CD4-positive, alpha-beta T cell treated with Interleukin-10 for 1 hour (primary cell): ENCODE measurements at regions not wholly inside any gene's neighbourhood (a gene's known extent, or its start where the extent isn't known, plus 50 kb on each side); places are given as distances from the start of the nearest gene placed in this dataset.

Experiments used
- DNase-seq: peaks from one replicate; pipeline ENCODE4 v3.0.0-alpha.2; 2020

DNA sequence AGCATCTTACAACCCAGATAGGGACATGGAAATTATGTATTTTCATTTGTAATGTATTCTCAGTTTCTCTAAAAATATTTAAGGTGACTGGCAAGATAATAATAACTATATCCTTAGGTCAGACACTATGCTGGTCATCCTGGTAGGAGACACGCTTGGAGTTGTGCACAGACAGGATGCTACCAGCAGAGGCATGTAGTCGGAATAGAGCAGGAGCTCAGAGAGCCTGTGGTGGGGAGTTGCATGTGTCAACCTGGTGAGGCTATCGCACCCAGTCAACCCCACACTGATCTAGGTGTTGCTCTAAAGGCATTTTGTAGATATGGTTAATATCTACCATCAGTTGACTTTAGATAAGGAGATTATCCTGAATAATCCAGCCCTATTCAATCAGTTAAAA lies 318.5 kb downstream of the MIAT start:
- DNase-seq, result no peak

DNA sequence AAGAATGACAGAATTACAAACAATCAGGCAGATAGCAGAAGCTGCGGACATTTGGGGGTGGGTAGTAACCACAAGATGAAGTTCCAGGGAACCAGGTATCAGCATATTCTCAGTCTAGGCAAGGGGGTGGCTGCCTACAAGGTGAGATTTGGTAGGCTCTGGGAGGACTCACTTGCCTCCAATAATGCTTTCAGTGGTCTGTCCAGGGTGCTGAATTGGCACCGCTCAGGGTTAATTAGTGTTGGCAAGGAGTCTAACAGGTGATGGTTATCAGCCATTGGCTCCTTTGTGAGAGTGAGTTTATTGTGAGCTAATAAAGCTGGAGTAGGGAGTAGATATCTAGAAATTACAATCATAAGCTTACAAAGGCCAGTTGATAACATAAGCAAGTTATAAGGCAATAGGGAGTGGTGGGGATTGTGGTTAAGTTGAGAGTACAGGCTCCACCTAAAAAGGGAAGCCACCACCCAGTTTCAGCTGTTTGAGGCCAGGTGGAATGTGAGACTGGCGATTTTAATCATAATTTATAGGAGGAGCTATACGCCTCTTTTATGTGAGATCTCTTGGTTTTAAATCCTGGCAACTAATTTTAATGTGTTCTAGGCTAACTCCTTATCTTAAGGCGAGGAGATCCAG lies 320.5 kb downstream of the MIAT start:
- no peak for DNase-seq

DNA sequence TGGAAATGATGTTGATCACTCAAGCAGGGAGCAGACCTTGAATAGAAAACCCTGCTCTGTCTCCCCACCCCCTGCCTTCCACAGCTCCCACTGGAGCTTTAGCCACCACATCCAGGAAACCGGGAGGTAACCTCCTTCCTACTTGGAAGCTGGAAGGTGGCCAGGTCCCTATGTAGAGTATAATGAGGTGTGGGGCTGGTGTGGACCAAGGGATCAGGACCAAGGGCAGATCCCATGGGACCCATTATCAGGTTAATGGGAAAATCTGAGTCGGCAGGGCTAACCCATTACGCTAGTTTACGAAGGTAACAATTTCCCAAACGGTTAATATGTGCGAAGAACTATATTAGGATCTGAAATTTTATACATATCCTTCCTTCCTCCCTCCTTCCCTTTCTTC lies 321.9 kb downstream of the MIAT start:
- no peak for DNase-seq

DNA sequence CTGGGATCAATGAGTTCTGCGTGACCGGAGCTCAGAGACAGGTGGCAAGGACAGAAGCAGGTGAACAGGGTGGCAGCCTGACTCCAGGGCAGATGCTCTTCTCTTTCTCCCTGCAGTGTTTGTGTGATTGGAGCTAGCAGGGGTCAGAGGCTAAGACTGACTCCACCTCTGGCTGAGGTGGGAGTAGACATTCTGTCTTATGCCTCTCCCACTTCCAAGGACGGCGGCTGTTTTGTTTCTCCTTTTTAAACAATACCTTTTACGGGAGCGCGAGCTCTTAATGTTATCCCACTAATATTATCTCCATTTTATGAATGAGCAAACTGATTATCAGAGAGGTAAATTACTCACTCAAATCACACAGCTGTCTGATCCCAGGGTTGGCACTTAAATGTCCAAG lies 323.7 kb downstream of the MIAT start:
- no peak for DNase-seq

DNA sequence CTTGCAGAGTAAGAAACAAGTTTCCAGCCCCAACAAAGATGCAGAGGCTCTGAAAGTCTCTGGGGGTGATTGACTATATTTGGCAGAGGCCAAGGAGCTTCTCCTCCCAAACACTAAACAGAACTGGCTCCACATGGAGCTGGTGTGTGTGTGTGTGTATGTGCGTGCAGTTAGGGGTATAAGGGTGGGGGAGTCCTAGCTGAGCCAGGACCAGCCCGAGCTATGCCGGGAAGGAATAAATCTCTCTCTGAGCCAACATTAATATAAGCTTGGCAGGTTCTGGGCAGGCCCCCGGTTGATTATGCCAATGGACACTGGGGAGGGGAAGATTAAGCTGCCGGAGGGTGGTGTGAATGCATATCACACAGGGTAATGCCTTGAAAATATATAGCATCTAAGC lies 324.2 kb downstream of the MIAT start:
- DNase-seq, result no peak

DNA sequence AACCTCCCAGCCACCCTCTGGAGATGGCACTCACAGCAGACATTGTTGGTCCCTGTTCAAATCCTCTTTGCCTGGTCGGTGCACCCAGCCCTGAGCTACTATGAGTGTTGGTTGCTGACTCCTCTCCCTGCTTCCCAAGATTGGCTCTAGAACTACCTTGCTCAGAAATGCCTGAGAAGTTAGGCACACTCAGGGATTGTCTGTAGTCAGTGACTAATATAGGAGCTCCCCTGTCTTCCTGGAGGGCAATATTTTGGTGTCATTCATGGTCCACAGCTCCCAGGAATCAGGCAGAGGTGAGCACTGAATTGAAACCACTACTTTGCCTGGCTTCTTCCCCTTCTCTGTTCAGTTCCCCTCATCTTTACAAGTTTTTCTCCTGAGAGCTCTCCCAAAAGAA lies 325.9 kb downstream of the MIAT start:
- no peak for DNase-seq

DNA sequence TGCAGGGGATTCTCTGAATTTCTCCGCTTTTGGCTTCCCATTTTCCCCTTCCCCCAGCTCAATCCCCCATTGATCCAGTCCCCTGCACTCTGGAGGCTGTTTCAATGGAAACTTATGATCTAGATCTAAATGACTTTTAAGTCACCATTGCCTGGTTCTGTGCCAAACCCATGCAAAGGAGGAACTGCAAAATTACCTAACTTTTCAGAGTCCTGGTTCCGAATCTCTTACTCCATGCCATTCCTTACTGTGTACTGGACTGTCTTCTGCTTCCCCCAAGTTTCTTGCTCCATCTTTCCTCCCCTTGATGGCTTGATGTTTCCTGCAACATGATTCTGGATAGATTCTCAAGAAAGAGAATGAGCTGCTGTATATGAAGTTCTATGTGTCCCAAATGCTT lies 327.8 kb downstream of the MIAT start:
- no peak for DNase-seq

DNA sequence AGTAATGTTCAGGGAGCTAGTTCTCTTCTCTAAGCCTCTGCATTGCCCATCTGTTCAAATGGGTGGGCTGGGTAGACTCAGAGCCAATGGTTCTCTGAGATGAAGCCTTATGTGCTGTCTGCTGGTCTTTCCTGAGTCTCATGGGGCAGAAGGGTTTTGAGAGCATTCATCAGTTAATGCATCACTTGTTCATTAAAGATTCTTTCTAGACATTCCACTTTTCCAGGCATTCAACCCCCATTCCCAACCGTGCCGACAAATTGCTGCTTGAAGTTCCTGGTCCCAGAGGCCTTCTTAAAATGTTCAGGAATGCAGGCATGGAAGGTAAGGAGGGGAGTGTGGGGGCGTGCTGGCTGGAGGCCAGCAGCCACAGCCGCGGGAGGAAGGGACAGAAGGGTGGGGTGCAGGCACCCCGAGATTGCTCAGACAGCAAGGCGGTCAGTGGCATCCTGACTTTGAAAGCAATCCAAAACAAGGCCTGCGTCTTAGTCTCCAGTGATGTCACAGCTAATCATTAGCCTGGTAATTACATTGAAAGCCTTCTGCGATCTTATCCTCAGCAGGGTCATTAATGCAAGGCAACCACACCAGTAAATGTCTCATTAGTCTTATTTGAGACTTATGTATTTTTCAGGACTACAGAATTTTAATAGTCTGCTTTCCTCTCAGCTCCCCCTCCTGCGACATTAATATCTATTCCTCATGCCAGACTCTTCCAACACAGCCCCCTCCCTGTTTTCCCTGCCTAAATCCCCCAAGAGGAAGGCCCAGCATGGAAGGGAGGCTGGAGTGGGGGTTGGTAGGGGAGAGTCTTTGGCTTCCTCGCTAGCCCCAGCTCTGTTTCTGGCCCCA lies 328.8 kb downstream of the MIAT start:
- no peak for DNase-seq

DNA sequence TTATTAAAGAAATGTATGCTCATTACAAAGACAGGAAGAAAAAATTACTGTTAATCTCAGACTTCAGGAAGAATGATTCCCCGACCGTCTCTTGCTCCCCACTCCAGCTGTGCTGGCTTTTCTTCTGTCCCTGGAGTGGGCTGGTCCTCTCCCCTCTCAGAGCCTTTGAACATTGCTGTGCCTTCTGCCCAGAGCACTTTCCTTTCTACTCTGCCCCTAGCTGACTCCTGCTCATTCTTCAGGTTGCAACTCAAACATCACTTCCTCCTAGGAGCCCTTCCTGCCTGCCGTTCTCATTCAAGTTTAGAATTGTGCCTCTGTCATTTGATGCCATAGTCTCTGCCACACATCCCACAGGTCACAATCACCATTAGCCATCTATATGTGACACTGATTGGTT lies 329.5 kb downstream of the MIAT start:
- no peak for DNase-seq

DNA sequence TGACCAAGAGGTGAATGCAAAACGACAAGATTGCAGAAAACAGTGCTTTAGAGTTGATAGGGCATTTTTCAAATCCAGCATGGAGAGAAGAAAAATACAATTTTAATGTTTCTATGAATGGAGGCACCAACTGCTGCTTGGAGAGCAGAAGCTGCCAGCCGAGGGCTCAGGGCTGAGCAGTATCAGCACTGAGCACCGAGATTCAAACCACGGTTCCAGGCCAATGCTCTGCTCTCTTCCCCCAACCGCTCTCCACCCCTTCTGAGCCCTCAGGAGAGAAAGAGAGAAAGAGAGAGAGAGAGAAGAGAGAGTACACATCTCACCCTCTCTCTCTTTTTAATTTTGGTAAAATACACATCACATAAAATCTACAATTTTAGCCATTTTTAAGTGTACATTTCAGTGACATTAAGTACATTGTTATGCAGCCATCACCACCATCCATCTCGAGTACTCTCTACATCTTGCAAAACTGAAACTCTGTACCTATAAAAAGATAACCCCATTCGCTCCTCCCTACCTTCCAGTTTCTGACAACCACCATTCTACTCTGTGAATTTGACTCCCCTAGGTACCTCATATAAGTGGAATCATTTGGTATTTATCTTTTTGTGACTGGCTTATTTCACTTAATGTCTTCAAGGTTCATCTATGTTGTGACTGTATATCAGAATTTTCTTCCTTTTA lies 333.3 kb downstream of the MIAT start:
- DNase-seq, result no peak

DNA sequence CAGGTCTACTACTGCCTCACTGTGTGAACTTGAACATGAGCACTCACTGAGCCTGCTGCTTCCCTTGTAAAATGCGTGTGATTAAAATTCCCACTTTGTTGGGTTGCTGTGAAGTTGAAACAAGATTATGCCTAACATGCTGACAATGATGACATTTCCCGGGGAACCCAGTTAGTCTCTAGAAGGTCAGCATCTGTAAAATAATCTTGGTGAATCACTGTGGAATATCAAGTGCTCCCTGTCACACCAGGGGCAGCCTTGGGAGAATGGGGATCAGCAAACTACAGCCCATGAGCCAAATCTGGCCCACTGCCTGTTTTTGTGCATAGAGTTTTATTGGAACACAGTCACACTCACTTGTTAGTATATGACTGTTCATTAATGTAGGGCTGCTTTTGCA lies 335.2 kb downstream of the MIAT start:
- no peak for DNase-seq

DNA sequence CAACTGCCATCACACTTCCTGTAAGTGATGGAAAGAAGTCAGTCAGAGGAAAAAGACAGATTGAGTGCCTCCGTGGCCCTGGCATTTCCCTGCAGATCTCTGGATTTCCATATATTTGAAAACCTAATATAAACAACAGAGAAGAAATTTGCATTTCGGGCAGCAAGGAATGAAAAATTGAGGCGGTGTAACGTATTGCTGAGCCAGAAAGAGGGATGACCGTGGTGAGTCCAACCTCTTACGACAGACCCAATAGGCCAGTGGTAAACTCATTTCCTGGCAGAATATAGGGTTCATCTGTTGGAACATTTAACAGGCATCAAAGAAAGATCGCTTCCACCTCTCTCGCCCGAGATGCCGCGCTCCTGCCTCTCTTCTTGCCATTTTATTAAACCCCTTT lies 336.5 kb downstream of the MIAT start:
- no peak for DNase-seq

DNA sequence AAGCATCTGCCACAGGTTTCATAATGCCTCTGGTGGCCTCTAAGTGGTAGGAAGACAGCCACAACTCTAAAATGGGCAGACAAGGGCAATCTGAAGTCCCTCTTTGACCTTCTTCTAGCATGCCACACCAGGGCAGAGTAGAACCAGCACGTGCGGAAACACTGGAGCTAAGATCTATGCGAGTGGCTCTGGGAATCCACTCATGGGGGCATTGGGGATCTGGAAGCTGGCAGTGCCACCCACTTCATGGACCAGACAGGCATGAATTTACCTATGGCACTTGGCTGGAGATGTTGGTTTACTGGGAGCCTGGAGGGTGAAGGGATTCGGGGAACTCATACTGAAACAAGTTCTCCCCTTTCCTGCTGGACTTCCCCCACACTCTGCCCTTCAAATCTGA lies 337.4 kb downstream of the MIAT start:
- DNase-seq, result no peak

DNA sequence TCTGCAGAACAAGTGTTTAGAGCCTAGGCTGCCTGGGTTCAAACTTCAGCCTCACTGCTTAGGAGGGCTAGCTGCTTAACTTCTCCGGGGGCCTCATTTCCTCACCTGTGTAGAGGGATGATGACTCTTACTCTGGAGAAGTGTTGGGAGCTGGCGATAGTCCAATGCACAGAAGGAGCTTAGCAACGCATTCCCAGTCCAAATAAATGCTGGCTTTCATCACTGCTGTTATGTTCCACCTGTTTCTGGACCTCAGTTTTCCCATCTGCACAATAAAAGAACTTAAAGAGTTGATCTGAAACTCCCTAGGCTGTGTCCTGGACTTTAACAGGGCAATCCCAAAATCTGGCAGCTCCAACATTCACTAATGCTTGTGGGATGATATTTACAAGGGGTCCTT lies 337.8 kb downstream of the MIAT start:
- no peak for DNase-seq

DNA sequence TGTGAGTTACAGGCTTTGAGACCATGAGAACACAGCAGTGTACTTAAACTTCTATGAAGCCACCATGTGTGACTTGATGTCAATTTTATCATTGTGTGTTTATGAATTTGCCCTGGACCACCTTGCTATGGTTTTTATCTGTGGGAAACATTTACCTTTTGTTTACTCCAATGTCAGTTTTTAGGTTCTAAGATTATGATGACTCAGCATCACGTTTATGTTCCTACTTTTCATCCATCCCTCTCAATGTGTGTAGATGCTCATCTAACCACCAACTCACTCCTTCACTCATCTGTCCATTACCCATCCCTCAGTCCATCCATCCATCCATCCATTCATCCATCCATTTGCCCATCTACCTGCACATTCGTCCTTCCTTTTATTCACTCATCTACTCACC lies 338.8 kb downstream of the MIAT start:
- no peak for DNase-seq

DNA sequence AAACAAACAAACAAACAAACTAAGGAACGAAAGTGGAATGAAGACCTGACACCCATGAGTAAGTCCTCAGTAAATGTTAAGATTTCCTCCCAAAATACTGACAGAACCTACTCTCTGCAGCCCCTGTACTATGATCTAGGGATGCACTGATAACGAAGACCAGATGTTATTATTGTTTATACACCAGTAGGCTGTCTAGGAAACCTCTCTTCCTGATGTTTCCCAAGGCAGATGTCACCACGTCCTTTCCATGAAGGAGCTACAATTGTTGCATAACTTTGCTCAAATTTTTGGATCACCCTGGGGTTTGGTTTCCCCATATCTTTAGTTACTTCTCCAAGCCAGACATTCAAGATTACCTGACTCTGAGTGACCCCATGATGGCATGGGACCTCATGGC lies 340.7 kb downstream of the MIAT start:
- no peak for DNase-seq

DNA sequence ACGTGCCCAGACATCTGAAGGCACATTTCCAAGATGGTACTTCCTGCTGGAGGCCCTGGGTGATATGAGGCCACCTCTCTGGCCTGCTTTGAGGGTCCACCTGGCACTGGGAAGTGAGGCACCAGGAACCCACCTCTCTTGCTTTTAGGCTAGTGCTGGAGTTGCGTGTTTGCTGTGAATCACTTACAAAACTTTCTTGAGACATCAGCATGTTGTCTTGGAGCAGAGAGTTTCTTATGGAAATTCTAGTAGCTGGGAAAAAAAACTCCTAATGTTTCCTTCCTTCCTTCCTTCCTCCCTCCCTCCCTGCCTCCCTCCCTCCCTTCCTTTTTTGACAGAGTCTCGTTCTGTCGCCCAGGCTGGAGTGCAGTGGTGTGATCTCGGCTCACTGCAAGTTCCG lies 341.3 kb downstream of the MIAT start:
- DNase-seq, result no peak

DNA sequence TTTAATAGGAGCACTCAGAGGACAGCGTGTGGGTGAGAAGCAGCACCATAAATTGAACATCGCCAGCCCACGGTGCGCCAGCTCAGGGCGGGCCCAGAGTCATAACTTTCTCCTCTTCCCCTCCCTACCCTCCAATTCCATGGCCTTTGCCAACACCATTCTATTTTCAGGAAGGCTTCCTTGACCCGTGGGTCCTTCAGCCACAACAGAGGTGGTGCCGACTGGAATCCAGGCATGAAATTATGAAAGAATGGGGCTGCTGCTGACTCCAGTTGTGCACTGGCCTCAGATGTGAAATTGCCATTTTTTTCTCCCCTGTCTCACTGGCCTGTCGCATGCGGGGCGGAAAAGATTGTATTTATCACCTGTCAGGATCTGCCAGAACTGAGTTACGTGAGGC lies 345.9 kb downstream of the MIAT start:
- no peak for DNase-seq

DNA sequence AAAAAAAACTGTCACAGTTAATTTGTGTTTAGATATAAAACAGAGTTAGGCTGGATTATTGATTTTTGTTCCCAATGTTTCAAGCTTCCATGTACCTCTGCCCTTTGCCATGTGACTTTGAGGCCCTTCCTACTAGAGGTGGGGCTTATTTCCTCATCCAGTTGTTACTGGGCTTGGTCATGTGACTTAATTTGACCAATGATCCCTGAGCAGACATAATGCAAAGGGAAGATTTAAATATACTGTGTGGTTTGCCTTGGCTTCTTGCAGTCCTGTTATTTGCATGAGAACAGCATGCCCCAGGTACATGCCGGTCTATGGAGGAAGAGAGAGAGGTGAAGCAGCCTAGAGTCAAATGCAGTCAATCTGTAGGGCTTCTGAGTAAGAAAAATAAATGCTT lies 347.0 kb downstream of the MIAT start:
- DNase-seq, result no peak

DNA sequence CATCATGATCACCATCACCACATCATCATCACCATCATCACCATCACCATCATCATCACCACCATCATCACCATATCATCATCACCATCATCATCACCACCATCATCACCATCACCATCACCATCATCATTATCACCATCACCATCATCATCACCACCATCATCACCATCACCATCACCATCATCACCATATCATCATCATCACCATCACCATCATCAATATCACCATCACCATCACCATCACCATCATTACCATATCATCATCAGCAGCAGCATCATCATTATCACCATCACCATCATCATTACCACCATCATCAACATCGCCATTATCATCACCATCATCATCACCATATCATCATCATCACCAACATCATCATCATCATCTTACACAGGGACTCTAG lies 351.1 kb downstream of the MIAT start:
- no peak for DNase-seq

DNA sequence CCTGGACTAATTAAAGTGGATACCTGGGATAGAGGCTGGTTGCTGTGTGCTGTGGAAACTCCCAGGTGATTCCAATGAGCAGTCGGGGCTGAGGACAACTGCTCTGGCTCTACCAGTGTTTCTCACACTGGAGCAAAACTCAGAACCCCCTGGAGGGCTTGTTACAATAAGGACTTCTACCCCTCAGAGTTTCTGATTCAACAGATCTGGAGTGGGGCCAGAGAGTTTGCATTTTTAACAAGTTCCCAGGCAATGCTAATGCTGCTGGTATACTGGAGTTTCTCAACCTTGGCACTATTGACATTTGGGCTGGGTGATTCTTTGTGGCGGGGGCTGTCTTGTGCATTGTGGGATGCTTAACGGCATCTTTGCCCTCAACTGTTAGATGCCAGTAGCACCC lies 353.7 kb downstream of the MIAT start:
- no peak for DNase-seq

DNA sequence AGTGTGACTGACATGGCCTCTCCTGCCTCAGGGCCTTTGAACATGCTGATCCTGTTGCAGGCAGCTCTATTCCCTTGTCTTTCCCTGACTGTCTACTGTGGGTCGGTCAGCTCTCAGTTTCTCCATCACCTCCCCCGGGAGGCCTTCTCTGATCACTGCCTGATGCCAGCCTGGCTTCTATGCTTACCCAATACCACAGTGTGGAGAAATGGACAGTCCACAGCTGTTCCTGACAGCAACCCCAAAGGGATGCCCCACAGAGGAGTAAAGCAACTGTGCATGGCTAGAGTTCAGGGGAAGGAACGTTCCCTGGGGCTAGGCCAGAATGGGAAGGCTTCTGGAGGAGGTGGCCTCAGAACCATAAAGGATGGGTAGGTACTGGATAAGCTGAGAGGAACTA lies 354.3 kb downstream of the MIAT start:
- DNase-seq, result no peak

DNA sequence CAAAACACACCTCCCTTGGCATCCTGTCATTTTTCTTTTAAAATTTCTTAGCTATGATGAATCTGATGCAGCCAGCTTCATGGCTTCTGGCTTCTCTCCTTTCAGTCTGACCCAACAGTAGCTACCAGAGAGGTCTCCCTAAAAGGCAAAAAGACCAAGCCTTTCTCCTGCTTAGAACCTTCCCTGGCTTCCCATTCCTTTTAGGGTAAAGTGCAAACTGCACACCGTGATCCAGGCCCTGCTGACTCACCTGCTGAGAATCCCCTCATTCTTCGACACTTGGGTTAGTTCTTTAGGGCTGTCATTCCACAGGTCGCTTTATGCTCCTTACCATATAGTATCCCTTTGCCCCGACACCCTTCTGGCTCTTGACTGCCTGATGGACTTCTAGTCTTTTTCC lies 362.4 kb downstream of the MIAT start:
- DNase-seq, result no peak

DNA sequence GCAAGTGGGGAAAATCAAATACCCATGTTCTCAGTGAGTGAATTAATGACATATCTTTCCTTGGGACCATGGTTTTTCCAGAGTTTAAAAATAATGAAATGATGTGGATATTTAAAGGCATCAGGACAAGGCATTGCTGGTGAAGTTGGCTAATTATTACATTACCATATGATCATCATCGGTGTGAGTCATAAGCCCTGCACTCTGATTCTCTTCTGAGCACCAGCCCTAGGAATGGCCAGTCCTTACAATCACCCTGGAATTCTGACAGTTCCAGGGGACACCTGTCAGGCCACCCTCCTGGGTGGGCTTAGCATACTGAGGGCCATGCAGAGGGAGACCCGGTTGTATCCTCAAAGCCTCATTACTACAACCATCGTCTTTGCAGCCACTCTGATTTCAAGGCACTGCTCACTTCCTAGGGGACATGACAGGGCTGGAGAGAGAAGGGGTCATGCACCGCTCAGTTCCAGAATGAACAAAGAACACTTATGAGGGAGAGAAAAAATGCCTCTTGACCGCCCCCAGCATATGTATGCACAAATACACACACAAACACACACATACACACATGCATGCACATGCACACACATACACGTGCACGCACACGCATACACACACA lies 365.0 kb downstream of the MIAT start:
- no peak for DNase-seq
